ENCODE measurements at regions not wholly inside any gene's neighbourhood (a gene's known extent, or its start where the extent isn't known, plus 50 kb on each side); places are given as distances from the start of the nearest gene placed in this dataset.

DNA sequence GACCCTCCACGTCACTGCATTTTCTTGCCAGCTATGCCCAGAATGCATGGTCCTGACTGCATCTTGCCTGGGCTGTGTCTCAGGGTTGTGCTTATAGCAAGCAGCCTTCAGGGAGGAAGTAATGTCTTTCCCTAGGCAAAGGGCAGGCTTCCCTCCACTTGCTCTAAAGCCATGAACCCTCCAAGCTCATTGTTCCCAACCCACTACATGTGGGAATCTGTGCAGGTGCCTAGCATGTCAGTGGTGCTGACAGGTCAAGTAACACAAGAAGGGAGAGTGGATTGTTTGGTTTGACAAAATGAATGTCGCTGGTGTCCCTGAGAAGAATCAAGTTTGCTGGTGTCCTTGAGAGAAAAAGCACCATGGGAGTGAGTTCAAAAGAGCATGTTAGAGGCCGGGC, 53.9 kb upstream of the UCN3 start:
- no peak for DNase-seq (ENCODE audit: low spot score)

DNA sequence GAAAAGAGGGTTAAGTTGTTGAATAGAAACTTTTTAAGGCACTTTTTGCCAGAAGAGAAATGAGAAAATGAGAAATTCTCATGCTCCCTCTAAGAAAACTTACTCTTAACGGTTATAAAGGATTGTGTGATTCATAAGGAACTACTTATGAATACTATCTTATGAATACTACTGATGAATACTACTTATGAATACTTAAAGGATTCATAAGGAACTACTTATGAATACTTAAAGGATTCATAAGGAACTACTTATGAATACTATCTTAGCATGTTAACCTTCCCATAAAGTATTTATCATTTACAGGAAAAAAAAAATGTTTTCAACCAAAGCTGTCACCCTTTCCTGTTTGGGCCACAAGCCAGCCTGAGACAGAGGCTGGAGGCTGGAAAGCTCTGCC, 53.1 kb upstream of the UCN3 start:
- no peak for DNase-seq (ENCODE audit: low spot score)

DNA sequence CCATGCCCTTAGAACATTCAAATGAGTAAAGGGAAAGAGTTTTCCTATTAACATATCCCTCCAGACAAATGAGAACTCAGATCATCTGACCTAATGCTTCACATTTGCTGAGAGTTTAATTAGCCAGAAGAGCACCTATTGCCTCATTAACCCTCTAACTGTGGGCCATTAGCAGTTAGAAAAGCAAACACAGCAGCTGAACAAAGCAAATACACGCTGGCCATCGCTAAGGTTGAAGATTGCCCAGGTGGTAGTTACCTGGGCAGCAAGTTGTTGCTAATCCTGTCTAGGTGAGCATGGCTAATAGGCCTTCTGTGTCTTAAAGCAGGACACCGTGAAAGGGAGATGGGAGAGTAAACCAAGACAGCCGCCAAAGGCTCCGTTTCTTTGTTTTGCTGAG, 49.9 kb upstream of the UCN3 start:
- DNase-seq (ENCODE audit: low spot score) = no peak
